Spleen (tissue), 11 donors: ENCODE measurements at regions not wholly inside any gene's neighbourhood (a gene's known extent, or its start where the extent isn't known, plus 50 kb on each side); places are given as distances from the start of the nearest gene placed in this dataset.

Experiments
- DNase-seq: peaks from one replicate; pipeline ENCODE4 v3.0.0-alpha.2; 2020
- H3K27ac ChIP-seq, 8 donors: fragments of 200-600 bp; sonication (generic) in 7 of 8; 1 replicate in 4 of 8; 2 replicates in 4 of 8; pipeline versions ENCODE4 v1.5.0 to v1.8.0; 2016 to 2021; ENCODE audit warnings: inconsistent platforms in 4 of 8, mild to moderate bottlenecking in 4 of 8, moderate library complexity in 1 of 8
- H3K27me3 ChIP-seq, 7 donors: fragments of 200-600 bp; sonication (generic) in 6 of 7; replicated peaks in 1 of 7; 1 replicate in 4 of 7; 2 replicates in 3 of 7; pipeline versions ENCODE4 v1.5.0 to v1.8.0; 2016 to 2021; ENCODE audit warnings: inconsistent platforms in 3 of 7, mild to moderate bottlenecking in 1 of 7
- H3K36me3 ChIP-seq, 6 donors: fragments of 200-600 bp; sonication (generic) in 5 of 6; 1 replicate in 4 of 6; 2 replicates in 2 of 6; pipeline versions ENCODE4 v1.5.0 to v1.8.0; 2016 to 2021; ENCODE audit warnings: inconsistent platforms in 2 of 6
- H3K4me1 ChIP-seq, 6 donors: fragments of 200-600 bp; sonication (generic) in 5 of 6; 1 replicate in 3 of 6; 2 replicates in 3 of 6; pipeline versions ENCODE4 v1.5.0 to v1.8.0; 2016 to 2021; ENCODE audit warnings: inconsistent platforms in 3 of 6
- H3K4me3 ChIP-seq, 8 donors: fragments of 200-600 bp; sonication (generic) in 7 of 8; 1 replicate in 4 of 8; 2 replicates in 4 of 8; pipeline versions ENCODE4 v1.5.0 to v1.8.0; 2016 to 2021; ENCODE audit warnings: inconsistent platforms in 4 of 8, mild to moderate bottlenecking in 4 of 8, moderate library complexity in 2 of 8
- H3K9me3 ChIP-seq, 8 donors: fragments of 200-600 bp; sonication (generic) in 7 of 8; 1 replicate in 4 of 8; 2 replicates in 4 of 8; pipeline versions ENCODE4 v1.5.0 to v1.8.0; 2016 to 2021; ENCODE audit warnings: inconsistent platforms in 4 of 8
- CTCF ChIP-seq, 11 experiments: fragments of 200-600 bp in 7 of 11; fragments of 450-650 bp in 4 of 11; sonication (generic) in 4 of 11; IDR thresholded peaks in 8 of 11; conservative IDR thresholded peaks in 3 of 11; 1 replicate in 7 of 11; 2 replicates in 4 of 11; pipeline versions ENCODE4 v1.4.0 to v1.8.0; 2016 to 2021; ENCODE audit warnings: antibody characterized with exemption in 11 of 11, inconsistent platforms in 4 of 11, mild to moderate bottlenecking in 1 of 11
- POLR2A ChIP-seq, 3 donors: fragments of 450-650 bp; IDR thresholded peaks; one replicate each; pipeline ENCODE4 v1.5.1; 2017; ENCODE audit warnings: antibody characterized with exemption in 3 of 3, mild to moderate bottlenecking in 1 of 3
- POLR2AphosphoS5 ChIP-seq, 3 donors: sonication (generic); formaldehyde crosslinking; IDR thresholded peaks; one replicate each; pipeline ENCODE4 v1.5.1; 2017; ENCODE audit warnings: antibody characterized with exemption in 3 of 3
- WGBS, 5 donors: extraction: QIAGEN DNeasy Blood & Tissue Kit in 3 of 5; methylation state at CpG; one replicate each; pipeline versions ENCODE4 v1.1.5 to v1.1.7; 2013 to 2018; 5-methylcytosine and 5-hydroxymethylcytosine counted together
- intact Hi-C: fragments of 100-400 bp; cut with DNase I; formaldehyde crosslinking; loops from one replicate; pipeline ENCODE4 v1.15.0; 2023; ENCODE audit warnings: low total_unique reads
- donor health status: healthy with polysubstance abuse.
- donor health status: DM: no; HTN: no; CAD: no; lungs with moderate emphysema.
- donor health status: DM: no; HTN: no; CAD: no.
- donor health status: Bipolar disorder and iron deficiency.
- donor health status: healthy.
- donor health status: DM: no; HTN: no; CAD: no.
- donor health status: DM: yes; HTN: yes; CAD: no.

- Histone ChIP-seq H3K4me1 (no peaks in the 10 kb centered on the region), H3K27me3 (peaks cover 0 to 10% (median 0%) of the 10 kb centered on the region in 7 donors), H3K4me3 (no peak overlapping the region), H3K36me3 (no peaks in the 10 kb centered on the region), H3K9me3 (peaks cover 0 to under 1% (median 0%) of the 10 kb centered on the region in 8 donors), H3K27ac (no peak overlapping the region)
- intact Hi-C loops: no loop called here
- DNase-seq: no peak
- 45 to 55% (median 52%) methylated on average over 3 of the region's 3 CpGs for WGBS, 5 donors
- TF ChIP-seq POLR2A (IDR thresholded peaks at IDR 0.05): no peak
- TF ChIP-seq POLR2AphosphoS5 (IDR thresholded peaks at IDR 0.05): no peak
- no peak for TF ChIP-seq CTCF (IDR thresholded peaks at IDR 0.05 in 8 of 11, conservative IDR thresholded peaks at IDR 0.05 in 3 of 11)
Measured at GRCh38 chr17:72056727-72057290, 64.0 kb upstream of the SOX9 start.

GRCh38 chr17:72060084-72060483 lies 60.7 kb upstream of the SOX9 start:
- no peak for DNase-seq
- Histone ChIP-seq H3K9me3 (no peaks in the 10 kb centered on the region), H3K27me3 (no peaks in the 10 kb centered on the region), H3K27ac (no peak overlapping the region), H3K4me1 (no peaks in the 10 kb centered on the region), H3K4me3 (no peak overlapping the region), H3K36me3 (no peaks in the 10 kb centered on the region)
- WGBS, 5 donors: 63 to 84% (median 77%) methylated on average over 1 of the region's 1 CpG
- intact Hi-C loops: no loop called here
- TF ChIP-seq POLR2AphosphoS5 (IDR thresholded peaks at IDR 0.05) (no peak), POLR2A (IDR thresholded peaks at IDR 0.05) (no peak), CTCF (IDR thresholded peaks at IDR 0.05 in 8 of 11, conservative IDR thresholded peaks at IDR 0.05 in 3 of 11) (no peak)

DNA sequence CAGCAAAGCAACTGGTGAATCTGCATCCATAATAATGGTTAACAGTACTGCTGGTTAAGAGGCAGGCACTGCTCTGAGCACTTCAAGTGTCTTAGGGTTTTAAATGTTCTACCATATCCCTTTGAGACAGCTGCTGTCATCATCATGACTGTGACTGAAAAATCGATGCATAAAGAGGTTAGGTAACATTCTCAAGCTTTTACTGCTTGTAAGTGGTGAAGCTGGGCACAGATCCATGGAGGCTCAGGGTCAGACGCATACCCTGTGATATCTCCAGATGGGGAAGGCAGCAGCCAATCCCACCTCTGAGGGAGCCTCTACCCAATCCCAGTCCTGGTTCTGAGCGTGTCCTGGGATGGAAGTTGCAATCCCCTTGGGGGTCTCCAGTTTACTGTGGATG lies 57.6 kb upstream of the SOX9 start:
- intact Hi-C loops: no loop called here
- WGBS, 5 donors: 69 to 88% (median 81%) methylated on average over 2 to 3 of the region's 3 CpGs
- TF ChIP-seq POLR2A (IDR thresholded peaks at IDR 0.05) (no peak), POLR2AphosphoS5 (IDR thresholded peaks at IDR 0.05) (no peak), CTCF (IDR thresholded peaks at IDR 0.05 in 8 of 11, conservative IDR thresholded peaks at IDR 0.05 in 3 of 11) (no peak)
- Histone ChIP-seq H3K36me3 (no peaks in the 10 kb centered on the region), H3K27ac (no peak overlapping the region), H3K9me3 (no peaks in the 10 kb centered on the region), H3K27me3 (no peaks in the 10 kb centered on the region), H3K4me3 (no peak overlapping the region), H3K4me1 (no peaks in the 10 kb centered on the region)
- DNase-seq: no peak

DNA sequence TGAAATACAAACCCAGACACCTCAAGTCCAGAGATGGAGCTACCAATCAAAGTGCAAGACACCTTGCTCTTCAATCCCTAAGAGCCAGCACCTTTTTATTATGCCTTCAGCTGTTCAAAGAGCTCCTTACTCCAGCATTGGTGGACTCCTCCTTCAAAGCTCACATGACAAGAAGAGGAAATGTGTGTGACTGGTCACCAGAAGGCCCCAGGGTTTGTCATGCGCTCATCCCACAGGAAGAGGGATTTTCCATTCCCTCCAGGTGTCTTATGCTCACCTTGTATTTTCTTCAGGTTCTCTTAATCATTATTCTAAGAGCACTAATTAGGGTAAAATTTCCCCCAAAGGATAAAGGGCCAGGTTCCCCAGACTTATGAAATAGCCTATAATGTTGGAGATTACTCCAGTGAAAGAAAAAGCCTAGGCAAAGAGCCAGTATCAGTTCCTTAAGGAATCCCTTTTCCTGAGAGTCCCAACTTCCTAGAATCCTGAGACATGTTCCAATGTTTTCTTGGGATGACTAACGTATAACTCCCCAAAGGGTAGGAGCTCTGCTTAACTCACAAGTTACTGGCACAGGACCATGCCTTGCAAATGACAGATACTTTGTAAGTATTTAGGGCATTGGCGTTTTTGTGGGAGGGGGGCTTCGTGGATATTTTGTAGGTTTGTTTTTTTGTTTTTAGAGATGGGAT lies 56.9 kb upstream of the SOX9 start:
- Histone ChIP-seq H3K27ac (no peak overlapping the region), H3K9me3 (no peaks in the 10 kb centered on the region), H3K36me3 (no peaks in the 10 kb centered on the region), H3K27me3 (no peaks in the 10 kb centered on the region), H3K4me3 (no peak overlapping the region), H3K4me1 (no peaks in the 10 kb centered on the region)
- no peak for DNase-seq
- 75 to 83% (median 79%) methylated on average over 4 of the region's 4 CpGs for WGBS, 5 donors
- intact Hi-C loops: no loop called here
- no peak for TF ChIP-seq POLR2AphosphoS5 (IDR thresholded peaks at IDR 0.05)
- TF ChIP-seq POLR2A (IDR thresholded peaks at IDR 0.05): no peak
- no peak for TF ChIP-seq CTCF (IDR thresholded peaks at IDR 0.05 in 8 of 11, conservative IDR thresholded peaks at IDR 0.05 in 3 of 11)
